ENCODE measurements at regions not wholly inside any gene's neighbourhood (a gene's known extent, or its start where the extent isn't known, plus 50 kb on each side); places are given as distances from the start of the nearest gene placed in this dataset.

DNA sequence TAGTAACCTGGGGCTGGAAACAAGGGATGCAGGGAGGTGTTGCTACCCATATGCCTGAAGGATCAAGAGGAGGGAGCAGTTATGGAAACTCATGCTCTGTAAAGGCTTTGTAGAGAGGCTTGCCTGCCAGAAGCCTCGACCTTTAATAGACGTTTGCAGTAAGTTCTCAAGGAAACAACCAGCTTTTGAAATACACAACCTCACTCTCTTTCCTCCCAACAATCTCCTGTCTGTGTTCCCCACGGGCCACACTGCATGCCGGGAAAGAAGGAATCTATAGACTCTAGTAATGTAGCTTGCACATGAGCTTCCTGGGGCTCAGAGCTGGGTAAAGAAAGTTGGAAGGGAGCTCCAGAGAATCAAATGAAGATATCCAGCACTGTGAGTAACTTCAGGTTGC lies 101.6 kb upstream of the PACRGL start:
- no peak for DNase-seq (ENCODE audit: low spot score)

- peak; percentile 52 for DNase-seq (ENCODE audit: low spot score)
Observed at GRCh38 chr4:20603671-20604313, 96.5 kb upstream of the PACRGL start.

DNA sequence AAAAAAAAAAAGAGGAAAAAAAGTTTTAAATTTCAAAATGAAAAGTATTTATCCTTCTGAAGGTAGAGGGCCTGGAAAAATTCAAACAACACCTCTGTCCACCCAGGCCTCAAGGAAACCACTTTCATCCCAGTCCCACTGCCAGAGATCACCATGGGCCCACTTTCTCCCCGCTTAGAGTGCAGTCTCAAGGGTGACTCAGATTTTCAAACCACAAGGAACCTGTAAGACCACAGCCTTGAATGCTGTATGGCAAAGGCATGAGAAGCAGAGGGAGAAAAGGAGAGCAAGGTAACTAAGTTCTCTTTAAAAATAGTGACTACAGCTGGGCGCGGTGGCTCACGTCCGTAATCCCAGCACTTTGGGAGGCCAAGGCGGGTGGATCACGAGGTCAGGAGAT lies 87.9 kb upstream of the PACRGL start:
- no peak for DNase-seq (ENCODE audit: low spot score)

DNA sequence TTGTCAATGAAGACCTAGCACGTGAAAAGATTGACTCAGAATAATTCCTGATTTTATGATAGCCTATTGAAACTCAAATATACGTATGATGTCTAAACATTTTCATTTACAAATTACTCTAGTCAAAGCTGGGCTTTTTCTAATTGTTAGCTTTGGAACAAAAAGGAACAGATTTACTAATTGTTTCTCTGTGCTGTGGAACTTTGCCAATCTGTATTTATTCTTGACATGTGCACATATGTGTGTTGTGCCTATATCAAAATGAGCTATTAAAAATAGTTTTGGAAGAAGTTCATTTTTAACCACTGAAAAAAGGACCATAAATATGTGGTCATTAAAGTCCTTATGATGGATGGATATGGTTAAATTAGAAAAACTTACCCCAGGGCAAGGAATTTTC lies 85.4 kb upstream of the PACRGL start:
- no peak for DNase-seq (ENCODE audit: low spot score)

- peak; percentile 22 for DNase-seq (ENCODE audit: low spot score)
Observed at GRCh38 chr4:20615486-20616260, 84.6 kb upstream of the PACRGL start.

GRCh38 chr4:20616313-20616712 lies 83.9 kb upstream of the PACRGL start:
- DNase-seq (ENCODE audit: low spot score) = no peak

DNA sequence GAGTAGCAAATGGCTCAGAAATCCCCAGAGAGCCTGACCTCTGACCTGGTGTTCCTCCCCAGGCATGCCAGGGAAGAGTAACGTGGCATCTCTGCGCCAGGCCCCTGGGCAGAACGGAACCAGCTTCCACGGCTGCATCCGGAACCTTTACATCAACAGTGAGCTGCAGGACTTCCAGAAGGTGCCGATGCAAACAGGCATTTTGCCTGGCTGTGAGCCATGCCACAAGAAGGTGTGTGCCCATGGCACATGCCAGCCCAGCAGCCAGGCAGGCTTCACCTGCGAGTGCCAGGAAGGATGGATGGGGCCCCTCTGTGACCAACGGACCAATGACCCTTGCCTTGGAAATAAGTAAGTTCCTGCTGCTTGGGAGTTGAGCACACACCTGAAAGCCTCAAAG lies 83.4 kb upstream of the PACRGL start:
- no peak for DNase-seq (ENCODE audit: low spot score)

GRCh38 chr4:20617678-20618396 lies 82.4 kb upstream of the PACRGL start:
- no peak for DNase-seq (ENCODE audit: low spot score)

DNA sequence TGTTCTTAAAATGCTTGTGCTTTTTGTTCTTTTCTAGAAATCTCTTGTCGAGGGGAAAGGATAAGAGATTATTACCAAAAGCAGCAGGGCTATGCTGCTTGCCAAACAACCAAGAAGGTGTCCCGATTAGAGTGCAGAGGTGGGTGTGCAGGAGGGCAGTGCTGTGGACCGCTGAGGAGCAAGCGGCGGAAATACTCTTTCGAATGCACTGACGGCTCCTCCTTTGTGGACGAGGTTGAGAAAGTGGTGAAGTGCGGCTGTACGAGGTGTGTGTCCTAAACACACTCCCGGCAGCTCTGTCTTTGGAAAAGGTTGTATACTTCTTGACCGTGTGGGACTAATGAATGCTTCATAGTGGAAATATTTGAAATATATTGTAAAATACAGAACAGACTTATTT lies 81.5 kb upstream of the PACRGL start:
- no peak for DNase-seq (ENCODE audit: low spot score)

- no peak for DNase-seq (ENCODE audit: low spot score)
Observed at GRCh38 chr4:20621476-20621875, 78.8 kb upstream of the PACRGL start.

DNA sequence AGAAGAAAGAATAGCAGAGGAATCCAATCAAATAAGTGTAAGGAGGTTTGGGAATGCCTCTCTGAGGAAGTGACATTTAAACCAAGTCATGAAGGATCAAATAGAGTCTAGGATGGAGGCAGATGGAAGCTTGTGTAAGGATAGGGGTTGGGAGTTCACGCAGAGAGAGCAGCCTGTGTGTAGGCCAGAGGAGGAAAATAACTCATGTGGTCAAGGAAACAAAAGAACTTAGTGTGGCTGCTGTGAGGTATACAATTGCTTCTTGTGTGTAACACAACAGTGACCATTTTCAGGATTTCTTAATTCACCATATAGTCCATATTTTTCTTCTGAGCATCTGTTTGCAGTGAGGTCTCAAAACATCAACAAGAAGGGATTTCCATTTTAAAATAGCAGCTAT lies 77.6 kb upstream of the PACRGL start:
- DNase-seq (ENCODE audit: low spot score) = no peak

GRCh38 chr4:20623939-20624338 lies 76.3 kb upstream of the PACRGL start:
- no peak for DNase-seq (ENCODE audit: low spot score)

- DNase-seq (ENCODE audit: low spot score) = no peak
Observed at GRCh38 chr4:20624793-20625374, 75.4 kb upstream of the PACRGL start.

DNA sequence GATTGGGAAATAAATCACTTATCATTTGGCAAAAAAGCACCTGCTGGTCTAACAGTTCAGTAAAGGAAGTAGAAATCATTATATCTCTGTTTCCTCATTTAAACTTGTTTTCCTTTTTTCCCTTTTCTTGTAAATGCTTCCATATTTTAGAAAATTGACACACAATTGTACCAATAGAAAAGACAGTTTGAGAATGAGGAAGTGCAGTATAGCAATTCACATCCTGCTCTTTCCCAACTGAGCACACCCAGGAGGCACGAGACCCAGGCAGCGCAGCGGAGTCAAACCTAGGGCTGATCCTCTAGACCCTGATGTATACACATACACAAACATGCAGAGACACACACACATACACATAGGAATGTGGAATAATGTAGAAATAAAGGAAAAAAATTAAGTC lies 74.8 kb upstream of the PACRGL start:
- DNase-seq (ENCODE audit: low spot score) = no peak

DNA sequence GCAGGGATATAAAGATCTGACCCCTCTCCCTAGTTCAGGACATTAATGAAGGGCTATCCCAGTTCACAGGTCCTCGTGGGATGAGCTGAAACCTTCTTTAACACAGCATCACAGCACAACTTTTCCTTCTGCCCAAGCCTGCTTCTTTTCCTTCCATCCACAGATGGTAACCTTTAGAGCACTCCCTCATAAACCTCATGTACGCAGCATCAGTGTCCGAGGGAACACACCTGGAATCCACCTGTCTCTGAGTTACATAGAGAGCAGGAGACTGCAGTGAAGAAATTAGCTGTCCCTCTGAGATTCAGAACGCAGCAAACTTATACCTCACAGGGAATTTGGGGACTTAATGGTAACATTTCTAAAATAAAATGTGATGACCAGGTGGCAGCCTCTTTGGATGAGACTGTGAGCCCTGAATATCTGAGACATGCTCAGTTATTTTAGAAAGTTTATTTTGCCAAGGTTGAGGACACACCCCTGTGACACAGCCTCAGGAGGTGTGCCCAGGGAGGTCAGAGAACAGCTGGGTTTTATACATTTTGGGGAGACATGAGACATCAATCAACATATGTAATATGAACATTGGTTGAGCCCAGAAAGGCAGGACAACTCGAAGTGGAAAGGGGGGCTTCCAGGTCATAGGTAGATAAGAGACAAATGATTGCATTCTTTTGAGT lies 73.8 kb upstream of the PACRGL start:
- DNase-seq (ENCODE audit: low spot score) = no peak

DNA sequence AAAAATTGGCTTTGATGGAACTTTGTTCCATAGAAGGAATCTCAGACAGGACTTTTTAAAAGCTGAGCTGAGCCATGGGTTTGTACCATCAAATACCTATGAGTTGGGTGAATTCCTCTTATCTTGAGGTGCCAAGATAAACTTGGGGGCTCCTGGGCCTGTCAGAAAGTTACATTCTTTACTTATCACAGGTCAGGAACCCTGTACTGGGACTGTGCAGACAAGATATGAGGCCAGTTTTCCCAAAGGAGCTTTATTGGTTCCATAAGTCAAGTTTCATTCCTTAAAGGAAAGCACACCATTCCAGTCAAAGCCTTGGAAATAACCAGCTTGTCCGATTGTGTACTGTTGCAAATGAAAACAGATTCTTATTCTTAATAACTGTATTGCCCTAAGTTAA lies 72.4 kb upstream of the PACRGL start:
- no peak for DNase-seq (ENCODE audit: low spot score)

- peak; percentile 35 for DNase-seq (ENCODE audit: low spot score)
Observed at GRCh38 chr4:20629186-20630106, 70.8 kb upstream of the PACRGL start.

GRCh38 chr4:20638825-20639224 lies 61.4 kb upstream of the PACRGL start:
- DNase-seq (ENCODE audit: low spot score) = no peak

DNA sequence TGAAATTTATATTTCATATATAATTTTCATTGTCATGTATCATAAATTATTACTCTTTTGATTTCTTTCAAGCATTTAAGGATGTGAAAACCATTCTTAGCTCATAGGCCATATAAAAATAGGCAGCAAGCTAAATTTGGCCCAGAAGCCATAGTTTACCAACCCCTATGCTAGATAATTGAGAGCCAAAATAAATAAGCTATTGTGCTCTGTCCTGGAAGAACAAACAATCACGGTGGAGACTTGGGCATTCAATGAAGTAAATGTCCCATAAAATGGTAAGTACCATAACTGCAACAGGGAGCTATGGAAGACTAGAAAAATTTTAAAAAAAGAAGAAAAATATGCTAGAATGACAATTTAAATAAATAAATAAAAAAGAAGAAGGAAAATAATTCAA lies 60.9 kb upstream of the PACRGL start:
- DNase-seq (ENCODE audit: low spot score) = no peak

- DNase-seq (ENCODE audit: low spot score) = no peak
Observed at GRCh38 chr4:20640989-20641388, 59.3 kb upstream of the PACRGL start.

DNA sequence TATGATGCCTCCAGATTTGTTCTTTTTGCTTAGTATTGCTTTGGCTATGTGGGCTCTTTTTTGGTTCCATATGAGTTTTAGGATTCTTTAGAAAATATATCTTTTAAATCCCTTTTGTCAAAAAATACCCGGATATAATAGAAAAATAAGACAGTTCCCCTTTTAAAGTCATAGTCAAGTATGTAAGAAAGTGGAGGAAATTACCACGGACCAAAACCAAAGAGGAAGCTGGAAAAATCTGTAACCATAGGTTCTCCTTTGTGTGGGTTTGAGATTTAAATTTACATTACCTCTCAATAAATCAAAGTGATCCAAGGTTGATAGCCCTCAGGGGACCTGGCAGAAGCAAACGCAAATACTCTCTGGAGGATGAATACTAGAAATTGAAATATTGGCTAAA lies 58.3 kb upstream of the PACRGL start:
- DNase-seq (ENCODE audit: low spot score) = no peak

Data from LoVo (cell line).